Stimulated activated CD4-positive, alpha-beta T cell treated with anti-CD3 and anti-CD28 coated beads, Interleukin-15, amount 100 ng/mL, for 1 hour (primary cell): ENCODE measurements at regions not wholly inside any gene's neighbourhood (a gene's known extent, or its start where the extent isn't known, plus 50 kb on each side); places are given as distances from the start of the nearest gene placed in this dataset.
"Not testable (repeated sequence)": the region's sequence is repeated elsewhere in the genome, so short reads cannot be mapped to it uniquely, and the experiment has no call there.

Experiments
- DNase-seq, 2 donors: peaks; one replicate each; pipeline ENCODE4 v3.0.0-alpha.2; 2020; ENCODE audit warnings: low read depth in 1 of 2, low spot score in 1 of 2

- no peak for DNase-seq
Measured at GRCh38 chr18:59057493-59057795, 82.2 kb upstream of the SEC11C start.

- no peak for DNase-seq
Measured at GRCh38 chr18:59057969-59058368, 81.7 kb upstream of the SEC11C start.

- no peak for DNase-seq
Measured at GRCh38 chr18:59059140-59059539, 80.5 kb upstream of the SEC11C start.

- DNase-seq = no peak
Measured at GRCh38 chr18:59060551-59060950, 79.1 kb upstream of the SEC11C start.

- no peak for DNase-seq
Measured at GRCh38 chr18:59061914-59062642, 77.6 kb upstream of the SEC11C start.

GRCh38 chr18:59062643-59063006, 77.1 kb upstream of the SEC11C start:
- DNase-seq = no peak

- no peak for DNase-seq
Measured at GRCh38 chr18:59063300-59063906, 76.3 kb upstream of the SEC11C start.

- DNase-seq = no peak
Measured at GRCh38 chr18:59063912-59064311, 75.8 kb upstream of the SEC11C start.

GRCh38 chr18:59065684-59066083, 74.0 kb upstream of the SEC11C start:
- DNase-seq = no peak

- DNase-seq = no peak
Measured at GRCh38 chr18:59067873-59068272, 71.8 kb upstream of the SEC11C start.

- no peak for DNase-seq
Measured at GRCh38 chr18:59068276-59069071, 71.2 kb upstream of the SEC11C start.

- peak; percentile 46 to 70 for DNase-seq
Measured at GRCh38 chr18:59070181-59070912, 69.3 kb upstream of the SEC11C start.

- no peak for DNase-seq
Measured at GRCh38 chr18:59072727-59073421, 66.8 kb upstream of the SEC11C start.

GRCh38 chr18:59075923-59076322, 63.8 kb upstream of the SEC11C start:
- DNase-seq = no peak

- DNase-seq = no peak
Measured at GRCh38 chr18:59079264-59079663, 60.4 kb upstream of the SEC11C start.

- DNase-seq = not testable (repeated sequence)
Measured at GRCh38 chr18:59079687-59080501, 59.8 kb upstream of the SEC11C start.

GRCh38 chr18:59083136-59083818, 56.4 kb upstream of the SEC11C start:
- no peak for DNase-seq

- DNase-seq = no peak
Measured at GRCh38 chr18:59085126-59085794, 54.4 kb upstream of the SEC11C start.

- DNase-seq = no peak
Measured at GRCh38 chr18:59085797-59086196, 53.9 kb upstream of the SEC11C start.
